GM19238 (cell line): ENCODE measurements at regions not wholly inside any gene's neighbourhood (a gene's known extent, or its start where the extent isn't known, plus 50 kb on each side); places are given as distances from the start of the nearest gene placed in this dataset.
A peak's percentile ranks its signal among the peaks of the same experiment; 100 is the strongest.

Source experiments
- DNase-seq: peaks from one replicate; pipeline ENCODE4 v3.0.0; 2011; ENCODE audit warnings: low spot score; ENCODE audit not compliant: insufficient read length

GRCh38 chr4:4641661-4642495 is 100.0 kb upstream of the STX18 start:
- no peak for DNase-seq

GRCh38 chr4:4641254-4641653 is 99.4 kb upstream of the STX18 start:
- no peak for DNase-seq

DNA sequence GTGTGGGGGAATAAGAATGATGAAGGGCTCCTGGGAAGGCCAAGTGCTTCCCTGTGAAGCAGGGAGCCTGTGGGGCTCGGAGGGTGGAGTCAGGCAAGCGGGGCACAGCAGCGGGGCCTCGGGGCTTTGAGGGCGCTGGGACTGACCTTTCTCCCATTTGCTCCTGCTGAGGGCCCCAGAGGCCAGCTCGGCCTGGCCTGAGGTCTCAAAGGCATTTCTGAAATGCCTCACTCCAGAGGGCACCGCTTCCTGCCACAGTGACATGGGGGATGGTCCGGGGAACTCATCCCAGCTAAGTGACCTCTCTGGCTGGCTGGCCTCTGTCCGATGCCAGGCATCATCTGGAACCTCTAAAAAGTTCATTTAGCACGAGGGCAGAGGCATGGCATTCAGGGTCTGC is 98.8 kb upstream of the STX18 start:
- no peak for DNase-seq

DNA sequence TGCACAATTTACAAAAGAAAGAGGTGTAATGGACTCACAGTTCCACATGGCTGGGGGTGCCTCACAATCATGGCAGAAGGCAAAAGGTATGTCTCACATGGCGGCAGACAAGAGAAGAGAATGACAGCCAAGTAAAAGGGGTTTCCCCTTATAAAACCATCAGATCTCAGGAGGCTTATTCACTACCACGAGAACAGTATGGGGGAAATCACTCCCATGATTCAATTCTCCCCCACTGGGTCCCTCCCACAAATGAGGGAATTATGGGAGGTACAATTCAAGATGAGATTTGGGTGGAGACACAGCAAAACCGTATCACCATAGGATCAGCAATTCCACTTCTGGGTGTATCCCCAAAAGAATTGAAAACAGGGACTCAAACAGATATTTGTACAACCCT is 97.5 kb upstream of the STX18 start:
- DNase-seq, result no peak

DNA sequence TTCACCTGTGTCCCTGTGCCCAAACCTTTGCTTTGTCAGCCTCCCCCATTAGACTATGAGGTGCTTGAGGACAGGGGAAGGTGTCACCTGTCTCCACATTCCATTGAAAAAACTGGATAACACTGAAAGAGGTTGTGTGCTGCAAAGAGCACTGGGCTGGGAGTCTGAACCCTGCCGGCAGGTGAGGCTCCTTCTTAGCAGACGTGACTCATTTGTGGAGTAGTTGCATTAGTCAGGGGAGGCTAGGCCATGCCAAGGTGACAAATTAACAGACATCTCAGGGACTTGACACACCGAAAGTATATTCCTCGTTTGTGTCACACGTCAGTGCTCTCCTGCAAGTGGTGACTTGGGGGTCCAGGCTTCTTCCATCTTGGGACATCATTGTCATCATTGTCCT is 95.9 kb upstream of the STX18 start:
- peak; percentile 27 for DNase-seq

- no peak for DNase-seq
Measured at GRCh38 chr4:4633431-4633830, 91.6 kb upstream of the STX18 start.

- DNase-seq, result peak; percentile 24
Measured at GRCh38 chr4:4631150-4631549, 89.3 kb upstream of the STX18 start.

- no peak for DNase-seq
Measured at GRCh38 chr4:4627906-4628305, 86.1 kb upstream of the STX18 start.

GRCh38 chr4:4627111-4627510 is 85.3 kb upstream of the STX18 start:
- no peak for DNase-seq

GRCh38 chr4:4625488-4625887 is 83.6 kb upstream of the STX18 start:
- DNase-seq, result no peak

DNA sequence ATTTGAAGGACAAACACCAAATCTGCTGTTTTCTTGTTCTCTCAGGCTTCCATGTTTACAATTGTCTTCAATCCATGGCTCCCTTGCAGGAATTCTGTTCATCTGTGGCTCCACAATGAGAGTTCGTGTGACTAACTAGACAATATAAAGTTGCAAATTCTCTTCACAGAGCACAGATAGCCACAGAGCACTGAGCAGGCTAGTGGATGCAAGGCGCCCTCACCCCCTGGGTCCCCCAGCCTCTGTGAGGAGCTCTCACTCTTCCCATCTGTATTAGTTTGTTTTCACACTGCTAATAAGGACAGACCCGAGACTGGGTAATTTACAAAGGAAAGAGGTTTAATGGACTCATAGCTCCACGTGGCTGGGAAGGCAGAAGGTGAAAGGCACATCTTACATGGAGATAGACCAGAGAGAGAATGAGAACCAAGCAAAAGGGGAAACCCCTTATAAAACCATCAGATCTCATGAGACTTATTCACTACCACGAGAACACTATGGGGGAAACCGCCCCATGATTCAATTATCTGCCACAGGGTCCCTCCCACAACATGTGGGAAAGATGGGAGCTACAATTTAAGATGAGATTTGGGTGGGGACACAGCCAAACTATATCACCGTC is 82.5 kb upstream of the STX18 start:
- DNase-seq, result no peak

DNA sequence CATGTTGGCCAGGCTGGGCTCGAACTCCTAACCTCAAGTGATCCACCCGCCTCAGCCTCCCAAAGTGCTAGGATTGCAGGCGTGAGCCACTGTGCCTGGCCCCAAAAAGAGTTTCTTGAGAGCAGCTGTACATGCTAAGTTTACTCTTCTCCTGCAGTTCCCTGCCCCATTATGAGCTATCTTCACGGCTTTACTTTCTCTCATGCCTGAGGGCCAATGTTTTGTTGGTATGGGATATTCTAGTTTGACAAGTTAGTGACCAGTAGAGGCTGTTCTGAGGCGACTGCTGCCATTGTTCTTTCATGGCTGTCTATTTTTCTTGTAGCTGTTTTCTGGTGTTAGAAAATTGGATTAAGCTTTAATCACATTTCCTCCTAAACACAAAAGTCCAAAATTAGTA is 78.0 kb upstream of the STX18 start:
- DNase-seq, result no peak

DNA sequence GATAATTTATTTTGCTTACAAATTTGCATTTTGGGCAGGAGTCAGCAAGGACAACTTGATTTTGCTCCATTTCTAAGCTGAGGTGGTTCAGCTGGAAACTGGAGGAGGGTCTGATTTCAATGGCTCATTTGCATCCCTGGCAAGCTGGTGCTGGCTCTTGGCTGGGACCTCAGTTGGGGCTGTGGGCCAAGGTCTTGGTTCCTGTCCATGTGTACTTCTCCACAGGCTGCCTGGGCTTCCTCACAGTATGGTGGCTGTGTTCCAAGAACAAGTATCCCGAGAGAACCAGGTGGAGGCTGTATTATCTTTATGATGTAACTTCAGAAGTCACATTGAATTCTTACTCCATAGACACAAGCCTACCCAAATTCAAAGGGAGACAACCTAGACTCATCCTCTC is 77.0 kb upstream of the STX18 start:
- no peak for DNase-seq

- no peak for DNase-seq
Measured at GRCh38 chr4:4614925-4615678, 73.3 kb upstream of the STX18 start.

DNA sequence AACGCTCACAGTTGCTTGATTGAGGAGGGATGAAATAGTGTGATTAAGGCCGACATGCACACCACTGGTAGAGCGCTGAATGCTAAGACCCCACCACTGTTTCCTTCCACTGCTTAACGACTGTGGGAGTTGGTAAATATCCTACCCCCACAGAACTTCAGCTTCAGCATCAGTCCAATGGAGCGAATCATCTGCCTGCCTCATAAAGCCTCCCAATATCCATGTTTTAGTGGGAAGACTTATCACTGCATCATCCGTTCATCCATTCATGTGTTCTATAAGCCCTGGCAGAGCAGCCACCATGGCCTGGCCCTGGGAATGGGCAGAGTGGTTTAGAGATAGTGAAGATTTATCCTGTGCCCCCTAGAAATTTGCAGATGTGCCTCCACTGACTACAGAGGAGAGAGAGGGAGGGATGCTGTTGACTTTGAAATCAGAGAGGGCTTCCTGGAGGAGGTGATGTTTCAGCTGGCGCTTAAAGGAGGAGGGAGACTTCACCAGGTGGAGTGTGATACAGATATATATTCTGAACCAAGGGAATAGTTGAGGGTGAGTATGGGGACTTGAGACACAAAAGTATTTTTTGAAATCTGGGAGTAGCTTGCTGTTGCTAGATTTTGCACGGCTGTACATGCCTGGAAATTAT is 71.9 kb upstream of the STX18 start:
- no peak for DNase-seq

GRCh38 chr4:4613126-4613465 is 71.2 kb upstream of the STX18 start:
- no peak for DNase-seq

DNA sequence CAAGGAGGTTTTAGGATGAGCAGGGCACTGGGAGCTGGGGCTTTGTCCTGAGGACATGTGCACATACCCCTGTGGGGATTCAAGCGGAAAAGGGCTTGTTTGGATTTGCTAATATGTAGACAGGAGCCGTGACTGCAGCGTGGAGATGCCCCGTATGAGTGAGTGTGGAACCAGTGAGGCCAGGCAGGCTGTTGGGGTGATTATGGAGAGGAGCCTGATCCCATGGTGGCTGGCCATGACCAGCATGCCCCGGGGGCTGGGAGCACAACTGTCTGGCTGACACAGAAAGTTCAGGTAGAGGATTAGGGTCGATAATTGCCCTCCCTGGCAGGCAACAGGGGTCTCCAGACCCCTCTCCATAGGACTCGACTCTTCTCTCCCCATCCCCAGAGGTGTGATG is 68.8 kb upstream of the STX18 start:
- DNase-seq, result no peak

DNA sequence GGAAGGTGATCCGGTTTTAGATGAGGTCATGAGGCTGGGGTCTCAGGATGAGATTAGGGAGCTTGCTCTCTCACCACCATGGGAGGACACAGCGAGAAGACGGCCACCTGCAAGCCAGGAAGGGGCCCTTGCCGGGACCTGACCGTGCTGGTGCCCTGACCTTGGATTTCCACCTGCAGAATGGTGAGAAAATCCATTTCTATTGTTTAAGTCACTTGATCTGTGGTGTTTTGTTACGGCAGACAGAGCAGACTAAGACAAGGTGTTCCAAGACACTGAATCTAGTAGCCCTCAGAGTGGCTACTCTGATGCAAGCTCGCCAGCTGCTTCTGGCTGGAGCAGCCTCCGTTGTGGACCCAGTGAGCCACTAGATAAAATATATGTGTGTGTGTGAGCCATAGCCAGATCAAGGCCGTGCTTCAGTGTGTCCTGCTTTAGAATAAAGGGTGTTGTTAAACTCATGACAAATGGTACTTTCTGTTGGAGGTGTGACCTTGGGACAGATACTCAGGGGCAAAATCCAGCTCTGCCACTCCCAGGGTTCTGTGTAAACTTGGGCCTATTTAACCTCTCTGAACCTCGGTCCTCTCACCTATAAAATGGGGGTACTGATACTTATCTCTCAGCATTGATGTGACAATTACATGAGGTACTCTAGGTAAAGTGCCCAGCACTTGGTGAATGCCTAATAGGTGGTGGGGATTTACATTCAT is 67.9 kb upstream of the STX18 start:
- no peak for DNase-seq

- no peak for DNase-seq
Measured at GRCh38 chr4:4608214-4608537, 66.3 kb upstream of the STX18 start.

DNA sequence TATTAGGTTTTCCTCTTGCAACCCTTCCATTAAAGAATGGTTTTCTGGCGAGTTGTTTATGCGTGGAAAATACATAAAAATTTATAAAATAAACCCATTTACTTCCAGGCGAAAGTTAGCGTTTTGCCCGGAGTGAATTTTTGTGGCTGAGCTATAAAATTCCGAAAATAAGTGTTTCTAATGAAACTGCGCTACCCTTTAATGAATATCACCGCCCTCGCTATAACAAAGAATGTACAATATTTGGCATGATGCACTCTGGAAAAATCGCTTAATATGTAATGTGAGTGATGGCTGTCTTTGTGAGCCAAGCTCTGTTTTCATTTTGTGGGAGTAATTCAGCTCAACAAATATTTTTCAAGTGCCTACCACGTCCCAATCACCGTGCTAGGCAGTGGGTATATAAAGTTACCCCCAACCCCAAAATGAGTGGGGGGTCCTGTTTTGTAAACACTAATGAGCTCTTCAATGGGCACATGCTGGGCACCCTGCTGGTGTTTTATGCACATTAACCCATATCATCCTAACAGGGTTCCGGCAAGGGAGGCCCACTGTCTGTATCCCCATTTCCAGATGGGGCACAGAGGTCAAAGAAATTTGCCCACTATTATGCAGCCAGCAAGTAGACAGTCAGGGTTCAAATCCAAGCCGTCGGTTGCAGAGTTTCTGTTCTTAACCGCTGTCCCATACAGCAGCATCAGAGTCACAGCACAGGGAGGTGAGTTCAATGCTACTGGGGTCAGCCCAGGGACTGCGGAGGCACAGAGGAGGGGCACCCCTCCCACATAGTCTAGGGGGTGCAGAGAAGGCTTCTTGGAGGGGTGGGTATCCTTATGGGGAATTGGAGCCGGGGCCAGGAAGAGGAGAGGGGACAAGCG is 65.7 kb upstream of the STX18 start:
- DNase-seq, result no peak

DNA sequence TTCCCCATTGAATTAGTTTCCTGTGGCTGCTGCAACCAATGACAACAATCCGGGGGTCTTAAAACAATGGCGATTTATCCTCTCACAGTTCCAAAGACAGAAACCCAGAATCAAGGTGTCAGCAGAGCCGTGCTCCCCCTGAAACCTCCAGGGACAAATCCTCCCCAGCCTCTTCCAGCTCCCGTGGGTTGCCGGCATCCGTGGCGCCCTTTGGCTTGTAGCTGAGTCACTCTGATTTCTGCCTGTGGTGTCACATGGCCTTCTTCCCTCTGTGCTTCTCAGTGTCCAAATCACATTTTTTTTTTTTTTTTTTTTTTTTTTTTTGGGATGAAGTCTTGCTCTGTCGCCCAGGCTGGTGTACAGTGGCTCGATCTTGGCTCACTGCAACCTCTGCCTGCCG is 64.5 kb upstream of the STX18 start:
- no peak for DNase-seq
